Endothelial cell of umbilical vein (primary cell): ENCODE measurements at regions not wholly inside any gene's neighbourhood (a gene's known extent, or its start where the extent isn't known, plus 50 kb on each side); places are given as distances from the start of the nearest gene placed in this dataset.

Experiments used
- BruUV-seq: library from RNA; stranded (reverse); fragments of 400-500 nt; replicated peaks from 2 replicates; lab custom pipeline; 2021; lab: Mats Ljungman, UMichigan
- CTCF ChIA-PET: fragments of 300-600, 350-600 bp; sonication (Branson Sonifier 250); formaldehyde crosslinking; loops from one replicate; lab custom pipeline; 2021; ENCODE audit warnings: antibody characterized with exemption, inconsistent platforms; lab: Charles Lee
- POLR2A ChIA-PET: fragments of 300-600, 350-600 bp; sonication (Branson Sonifier 250); formaldehyde crosslinking; loops from one replicate; lab custom pipeline; 2021; ENCODE audit warnings: antibody characterized with exemption, inconsistent platforms; lab: Charles Lee
- DNase-seq: peaks from one replicate; pipeline ENCODE4 v3.0.0-alpha.2; 2011; ENCODE audit warnings: low read depth, low spot score
- FAIRE-seq: peaks from 2 replicates; lab custom pipeline; 2011; peaks lifted over from hg19 to GRCh38; lab: Jason Lieb, UNC
- H2AFZ ChIP-seq: 2 replicates; pipeline ENCODE4 v1.6.0; 2012; ENCODE audit warnings: low read depth, low read length, control low read depth, inconsistent platforms
- H3K27ac ChIP-seq: 2 replicates; pipeline ENCODE4 v1.5.1; 2011; ENCODE audit warnings: low read depth, mild to moderate bottlenecking, control low read depth, low read length, moderate library complexity; ENCODE audit not compliant: insufficient read depth
- H3K27me3 ChIP-seq, 2 experiments: 2 replicates each; pipeline versions ENCODE4 v1.6.0 to v1.6.1; 2011; ENCODE audit warnings: low read length in 2 of 2, mixed read lengths in 1 of 2; ENCODE audit not compliant: control insufficient read depth in 2 of 2, insufficient read depth in 2 of 2
- H3K36me3 ChIP-seq, 2 experiments: 2 replicates in 1 of 2; 3 replicates in 1 of 2; pipeline ENCODE4 v1.5.1; 2011; ENCODE audit warnings: low read length in 2 of 2, mild to moderate bottlenecking in 1 of 2, moderate library complexity in 1 of 2; ENCODE audit not compliant: control insufficient read depth in 2 of 2, insufficient read depth in 2 of 2; ENCODE audit errors: extremely low read depth in 1 of 2
- H3K4me1 ChIP-seq: 3 replicates; pipeline ENCODE4 v1.5.1; 2011; ENCODE audit warnings: mild to moderate bottlenecking, low read length; ENCODE audit not compliant: control insufficient read depth, insufficient read depth; ENCODE audit errors: extremely low read depth
- H3K4me2 ChIP-seq: 2 replicates; pipeline ENCODE4 v1.6.1; 2011; ENCODE audit warnings: low read length, control low read depth, mixed read lengths; ENCODE audit not compliant: insufficient read depth
- H3K4me3 ChIP-seq, 3 experiments: fragments of 200-600 bp in 1 of 3; sonication (generic), shearing (Covaris generic) in 1 of 3; replicated peaks in 1 of 3; 2 replicates each; pipeline ENCODE4 v1.5.1; 2011 to 2016; ENCODE audit warnings: control low read depth in 3 of 3, low read length in 3 of 3, mild to moderate bottlenecking in 2 of 3, inconsistent platforms in 1 of 3, low read depth in 1 of 3, moderate library complexity in 1 of 3; ENCODE audit not compliant: insufficient read depth in 1 of 3
- H3K79me2 ChIP-seq: 2 replicates; pipeline ENCODE4 v1.6.0; 2012; ENCODE audit warnings: low read length, inconsistent platforms; ENCODE audit not compliant: control insufficient read depth, insufficient read depth
- H3K9ac ChIP-seq: replicated peaks from 2 replicates; pipeline ENCODE3; 2011; ENCODE audit warnings: low read length, control low read depth; ENCODE audit not compliant: insufficient read depth; ENCODE audit errors: extremely low read depth
- H3K9me1 ChIP-seq: replicated peaks from 3 replicates; pipeline ENCODE4 v1.6.0; 2011; ENCODE audit warnings: mild to moderate bottlenecking, low read length; ENCODE audit not compliant: control insufficient read depth, insufficient read depth; ENCODE audit errors: extremely low read depth
- H3K9me3 ChIP-seq: replicated peaks from 2 replicates; pipeline ENCODE4 v1.5.1; 2012; ENCODE audit warnings: low read length, inconsistent platforms; ENCODE audit not compliant: control insufficient read depth, insufficient read depth
- H4K20me1 ChIP-seq: replicated peaks from 2 replicates; pipeline ENCODE3; 2011; ENCODE audit warnings: mild to moderate bottlenecking, low read length; ENCODE audit not compliant: control insufficient read depth, insufficient read depth; ENCODE audit errors: extremely low read depth
- CTCF ChIP-seq, 2 donors: IDR thresholded peaks; 1 replicate in 1 of 2; 2 replicates in 1 of 2; pipeline ENCODE4 v1.5.1; 2011; ENCODE audit warnings: low read length in 2 of 2, mild to moderate bottlenecking in 2 of 2, moderate library complexity in 2 of 2, control low read depth in 1 of 2, inconsistent platforms in 1 of 2, low read depth in 1 of 2; ENCODE audit not compliant: insufficient read depth in 1 of 2; ENCODE audit errors: extremely low read depth in 1 of 2
- EZH2 ChIP-seq: IDR thresholded peaks from 2 replicates; pipeline ENCODE4 v1.6.1; 2012; ENCODE audit warnings: borderline replicate concordance, low read depth, mild to moderate bottlenecking, moderate library complexity, low read length, inconsistent platforms; ENCODE audit not compliant: severe bottlenecking
- FOS ChIP-seq: IDR thresholded peaks from 2 replicates; pipeline ENCODE4 v1.6.1; 2011; ENCODE audit warnings: mild to moderate bottlenecking, low read length, moderate library complexity, borderline replicate concordance; ENCODE audit not compliant: insufficient read depth
- GATA2 ChIP-seq: IDR thresholded peaks from 2 replicates; pipeline ENCODE4 v1.7.0; 2011; ENCODE audit warnings: low read depth, mild to moderate bottlenecking, moderate library complexity, mixed read lengths, low read length; ENCODE audit not compliant: insufficient read length, insufficient read depth
- JUN ChIP-seq: IDR thresholded peaks from 2 replicates; pipeline ENCODE4 v1.6.1; 2011; ENCODE audit warnings: borderline replicate concordance, low read depth; ENCODE audit not compliant: insufficient read length, insufficient read depth
- MAX ChIP-seq: IDR thresholded peaks from 2 replicates; pipeline ENCODE4 v1.6.1; 2011; ENCODE audit not compliant: insufficient read depth, insufficient read length
- MYC ChIP-seq: IDR thresholded peaks from one replicate; pipeline ENCODE4 v1.6.1; 2011; ENCODE audit warnings: mild to moderate bottlenecking, low read depth, low read length
- POLR2A ChIP-seq: IDR thresholded peaks from 2 replicates; pipeline ENCODE4 v1.6.1; 2012; ENCODE audit warnings: low read depth, mild to moderate bottlenecking, control low read depth, low read length
- POLR2AphosphoS5 ChIP-seq: IDR thresholded peaks from 2 replicates; pipeline ENCODE4 v1.6.1; 2012; ENCODE audit warnings: low read depth, mild to moderate bottlenecking, control low read depth, low read length, moderate library complexity; ENCODE audit not compliant: insufficient read depth
- dilution Hi-C: fragments of 300-500 bp; cut with MboI; formaldehyde crosslinking; loops from one replicate; pipeline ENCODE4 v1.15.0; 2019; ENCODE audit warnings: low sequenced_read_pairs; ENCODE audit not compliant: extremely low pct_ligation_motif_present
- intact Hi-C: fragments of 100-400 bp; cut with micrococcal nuclease; formaldehyde crosslinking; loops from one replicate; pipeline ENCODE4 v1.10.0; 2022

- no TSS peak for BruUV-seq
- H3K4me3 ChIP-seq, result no peak overlapping the region
- no peaks in the 10 kb centered on the region for H3K9me1 ChIP-seq
- no peak for FAIRE-seq
- CTCF ChIA-PET, result no interaction called here
- no peak overlapping the region for H3K27ac ChIP-seq
- POLR2A ChIA-PET, result no interaction called here
- no peak overlapping the region for H2AFZ ChIP-seq
- no peaks in the 10 kb centered on the region for H3K27me3 ChIP-seq
- no peaks in the 10 kb centered on the region for H3K4me1 ChIP-seq
- no peaks in the 10 kb centered on the region for H4K20me1 ChIP-seq
- intact Hi-C loops, result no loop called here
- H3K36me3 ChIP-seq, result no peaks in the 10 kb centered on the region
- TF ChIP-seq POLR2AphosphoS5 (no peak), JUN (no peak), POLR2A (no peak), MAX (no peak), CTCF (IDR thresholded peaks at IDR 0.05; ENCODE audit: extremely low read depth in 1 of 2, insufficient read depth in 1 of 2, low read depth in 1 of 2, low read length in 2 of 2) (no peak), FOS (no peak), MYC (no peak), EZH2 (no peak), GATA2 (no peak)
- dilution Hi-C loops, result no loop called here
- H3K9me3 ChIP-seq, result no peaks in the 10 kb centered on the region
- H3K4me2 ChIP-seq, result no peak overlapping the region
- H3K79me2 ChIP-seq, result no peaks in the 10 kb centered on the region
- DNase-seq, result no peak
- H3K9ac ChIP-seq, result no peak overlapping the region
Measured at GRCh38 chr2:8611246-8611645, 70.6 kb upstream of the ID2 start.
